ENCODE measurements at regions not wholly inside any gene's neighbourhood (a gene's known extent, or its start where the extent isn't known, plus 50 kb on each side); places are given as distances from the start of the nearest gene placed in this dataset.

GRCh38 chr12:83408146-83408545 is 721.4 kb downstream of the TMTC2 start:
- TF ChIP-seq POLR2AphosphoS5 (IDR thresholded peaks at IDR 0.05; ENCODE audit: low read depth, low read length) (no peak), POLR2A (IDR thresholded peaks at IDR 0.05; ENCODE audit: low read depth, low read length) (no peak), TAF1 (IDR thresholded peaks at IDR 0.05; ENCODE audit: borderline replicate concordance, low read depth, low read length) (no peak)
